NT2/D1 (cell line): ENCODE measurements at regions not wholly inside any gene's neighbourhood (a gene's known extent, or its start where the extent isn't known, plus 50 kb on each side); places are given as distances from the start of the nearest gene placed in this dataset.

Source experiments
- SUZ12 ChIP-seq: IDR thresholded peaks from 2 replicates; pipeline ENCODE4 v1.6.1; 2011; ENCODE audit not compliant: insufficient read length, insufficient read depth; ENCODE audit errors: extremely low read depth
- YY1 ChIP-seq: IDR thresholded peaks from 2 replicates; pipeline ENCODE4 v1.6.1; 2011; ENCODE audit not compliant: insufficient read length, insufficient read depth
- ZNF274 ChIP-seq: IDR thresholded peaks from 2 replicates; pipeline ENCODE4 v1.6.1; 2011; ENCODE audit warnings: mild to moderate bottlenecking, low read depth, low read length

DNA sequence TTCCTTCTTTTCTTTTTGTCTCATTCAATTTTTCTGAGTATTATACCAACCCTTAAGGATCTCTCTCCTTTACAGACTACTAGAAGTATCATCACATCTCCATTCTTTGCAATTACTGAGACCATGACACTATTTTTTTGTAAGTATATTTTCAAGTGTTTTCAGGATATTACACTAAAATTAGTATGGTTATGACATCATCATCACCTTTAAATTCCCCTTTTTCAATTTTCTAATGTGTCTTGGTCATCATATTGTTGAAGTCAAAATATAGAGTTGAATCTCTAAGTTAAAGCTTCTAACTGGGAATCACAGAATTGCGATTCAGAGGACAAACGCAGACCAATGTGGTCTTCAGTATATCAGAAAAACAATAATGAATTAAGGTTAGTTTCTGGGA lies 1475.1 kb downstream of the OTOL1 start:
- TF ChIP-seq YY1 (no peak), ZNF274 (no peak), SUZ12 (no peak)
